ENCODE measurements at regions not wholly inside any gene's neighbourhood (a gene's known extent, or its start where the extent isn't known, plus 50 kb on each side); places are given as distances from the start of the nearest gene placed in this dataset.

GRCh38 chr1:80876035-80876434 is 924.7 kb upstream of the ADGRL2 start:
- no peak for FAIRE-seq
- Histone ChIP-seq H3K4me3 (replicated peaks in 1 of 3; ENCODE audit: insufficient read depth in 1 of 3, low read depth in 2 of 3, low read length in 3 of 3) (no peak overlapping the region), H3K36me3 (replicated peaks in 1 of 2; ENCODE audit: control insufficient read depth in 1 of 2, insufficient read depth in 2 of 2, low read length in 2 of 2) (no peaks in the 10 kb centered on the region), H3K27me3 (ENCODE audit: control insufficient read depth in 1 of 2, insufficient read depth in 2 of 2, low read length in 2 of 2) (no peaks in the 10 kb centered on the region), H2AFZ (ENCODE audit: low read length) (no peak overlapping the region), H3K4me1 (ENCODE audit: insufficient read depth, low read length) (no peaks in the 10 kb centered on the region), H3K79me2 (ENCODE audit: insufficient read depth, low read length) (no peaks in the 10 kb centered on the region), H3K9ac (ENCODE audit: insufficient read depth, low read depth, low read length) (no peak overlapping the region), H3K9me3 (ENCODE audit: low read length) (peaks cover 64% of the 10 kb centered on the region), H3K27ac (ENCODE audit: extremely low read length, insufficient read depth, low read length) (no peak overlapping the region), H3K4me2 (ENCODE audit: low read depth, low read length) (no peak overlapping the region), H4K20me1 (ENCODE audit: insufficient read depth, low read length) (no peaks in the 10 kb centered on the region)
- 3% methylated on average over 2 of the region's 2 CpGs for WGBS (ENCODE audit: low lambda C conversion rate)
- intact Hi-C loops (cut with micrococcal nuclease; ENCODE audit: unreplicated experiment), result no loop called here
- ATAC-seq, result no peak
- ChIA-PET CTCF (ENCODE audit: low intra/inter-chr PET ratio, low total read pairs) (no interaction called here), POLR2A (no interaction called here)
- BruUV-seq (replicated peaks), result no TSS peak
- in situ Hi-C loops (cut with HindIII; ENCODE audit: extremely low pct_ligation_motif_present, low pct_unique_long_range_greater_than_20kb), result no loop called here
- DNase-seq (ENCODE audit: low spot score), result no peak
- no peak for TF ChIP-seq ZNF382 (CRISPR knock-in tag; IDR thresholded peaks at IDR 0.05; ENCODE audit: borderline replicate concordance)
- TF ChIP-seq MAFF (IDR thresholded peaks at IDR 0.05; ENCODE audit: low read depth, low read length), result peak; percentile 25; the same call in 1 of the 2 replicates
- TF ChIP-seq MAFK (conservative IDR thresholded peaks at IDR 0.05 in 1 of 2, IDR thresholded peaks at IDR 0.05 in 1 of 2; ENCODE audit: low read length in 2 of 2), result peak; percentile 18 to 36; a peak in 1 of 4 replicates
- no peak for TF ChIP-seq HCFC1 (IDR thresholded peaks at IDR 0.05; ENCODE audit: low read depth, low read length)

- intact Hi-C loops (cut with micrococcal nuclease; ENCODE audit: unreplicated experiment), result no loop called here
- POLR2A ChIA-PET, result no interaction called here
- CTCF ChIA-PET (ENCODE audit: low intra/inter-chr PET ratio, low total read pairs), result no interaction called here
Observed at GRCh38 chr1:80869299-80869698, 931.4 kb upstream of the ADGRL2 start.

More at GRCh38 chr1:80869299-80869698, 931.4 kb upstream of the ADGRL2 start:
- FAIRE-seq (no peak), ATAC-seq (no peak), DNase-seq (ENCODE audit: low spot score) (no peak)
- Histone ChIP-seq H4K20me1 (ENCODE audit: insufficient read depth, low read length) (no peaks in the 10 kb centered on the region), H3K27ac (ENCODE audit: extremely low read length, insufficient read depth, low read length) (no peak overlapping the region), H3K4me3 (replicated peaks in 1 of 3; ENCODE audit: insufficient read depth in 1 of 3, low read depth in 2 of 3, low read length in 3 of 3) (no peak overlapping the region), H3K79me2 (ENCODE audit: insufficient read depth, low read length) (no peaks in the 10 kb centered on the region), H3K27me3 (ENCODE audit: control insufficient read depth in 1 of 2, insufficient read depth in 2 of 2, low read length in 2 of 2) (no peaks in the 10 kb centered on the region), H2AFZ (ENCODE audit: low read length) (no peak overlapping the region), H3K36me3 (replicated peaks in 1 of 2; ENCODE audit: control insufficient read depth in 1 of 2, insufficient read depth in 2 of 2, low read length in 2 of 2) (no peaks in the 10 kb centered on the region), H3K9me3 (ENCODE audit: low read length) (peaks cover 58% of the 10 kb centered on the region), H3K4me2 (ENCODE audit: low read depth, low read length) (no peak overlapping the region), H3K9ac (ENCODE audit: insufficient read depth, low read depth, low read length) (no peak overlapping the region), H3K4me1 (ENCODE audit: insufficient read depth, low read length) (no peaks in the 10 kb centered on the region)
- WGBS (ENCODE audit: low lambda C conversion rate), result 0% methylated on average over 1 of the region's 1 CpG
- TF ChIP-seq ATF7 (IDR thresholded peaks at IDR 0.05) (peak; percentile 17; the same call in 1 of the 2 replicates), ATF7 (CRISPR knock-in tag; IDR thresholded peaks at IDR 0.05) (no peak), MIER3 (CRISPR knock-in tag; IDR thresholded peaks at IDR 0.05; ENCODE audit: borderline replicate concordance) (no peak), CEBPB (IDR thresholded peaks at IDR 0.05; ENCODE audit: borderline replicate concordance, low read depth, low read length) (peak; percentile 41; the same call in 1 of the 2 replicates)
- in situ Hi-C loops (cut with HindIII; ENCODE audit: extremely low pct_ligation_motif_present, low pct_unique_long_range_greater_than_20kb), result no loop called here
- no TSS peak for BruUV-seq (replicated peaks)

Data from HepG2 (cell line).